Endometrium (tissue), 2 donors: ENCODE measurements at regions not wholly inside any gene's neighbourhood (a gene's known extent, or its start where the extent isn't known, plus 50 kb on each side); places are given as distances from the start of the nearest gene placed in this dataset.
"Not testable (repeated sequence)": the region's sequence is repeated elsewhere in the genome, so short reads cannot be mapped to it uniquely, and the experiment has no call there.

Experiments
- FAIRE-seq: peaks from 2 replicates; lab custom pipeline; 2012; peaks lifted over from hg19 to GRCh38; lab: Jason Lieb, UNC
- donor health status: control.
- donor health status: control.

DNA sequence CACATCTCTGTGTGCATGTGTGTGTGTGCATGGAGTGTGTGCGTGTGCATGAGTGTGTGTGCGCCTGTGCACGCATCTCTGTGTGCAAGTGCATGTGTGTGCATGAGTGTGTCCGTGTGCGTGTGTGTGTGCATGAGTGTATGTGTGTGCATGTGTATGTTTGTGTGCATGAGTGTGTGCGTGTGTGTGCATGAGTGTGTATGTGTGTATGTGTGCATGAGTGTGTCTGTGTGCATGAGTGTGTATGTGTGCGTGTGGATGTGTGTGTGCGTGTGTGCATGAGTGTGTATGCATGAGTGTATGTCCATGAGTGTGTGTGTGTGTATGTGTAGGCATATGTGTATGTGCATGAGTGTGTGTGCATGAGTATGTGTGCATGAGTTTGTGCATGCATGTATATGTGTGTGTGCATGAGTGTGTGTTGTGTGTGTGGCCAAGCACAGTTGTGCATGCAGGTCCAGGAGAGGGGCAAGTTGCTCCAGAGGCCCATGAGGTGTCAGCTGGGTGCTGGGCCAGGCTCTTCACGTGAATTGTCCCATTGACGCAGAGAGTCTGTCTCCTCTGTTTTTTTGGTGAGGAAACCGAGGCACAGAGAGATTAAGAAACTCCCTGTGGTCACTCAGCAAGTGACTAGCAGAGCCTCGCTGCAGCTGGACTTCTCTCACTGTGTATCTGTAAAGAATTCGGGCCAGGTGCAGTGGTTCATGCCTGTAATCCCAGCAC lies 75.5 kb downstream of the ASB1 start:
- no peak for FAIRE-seq

DNA sequence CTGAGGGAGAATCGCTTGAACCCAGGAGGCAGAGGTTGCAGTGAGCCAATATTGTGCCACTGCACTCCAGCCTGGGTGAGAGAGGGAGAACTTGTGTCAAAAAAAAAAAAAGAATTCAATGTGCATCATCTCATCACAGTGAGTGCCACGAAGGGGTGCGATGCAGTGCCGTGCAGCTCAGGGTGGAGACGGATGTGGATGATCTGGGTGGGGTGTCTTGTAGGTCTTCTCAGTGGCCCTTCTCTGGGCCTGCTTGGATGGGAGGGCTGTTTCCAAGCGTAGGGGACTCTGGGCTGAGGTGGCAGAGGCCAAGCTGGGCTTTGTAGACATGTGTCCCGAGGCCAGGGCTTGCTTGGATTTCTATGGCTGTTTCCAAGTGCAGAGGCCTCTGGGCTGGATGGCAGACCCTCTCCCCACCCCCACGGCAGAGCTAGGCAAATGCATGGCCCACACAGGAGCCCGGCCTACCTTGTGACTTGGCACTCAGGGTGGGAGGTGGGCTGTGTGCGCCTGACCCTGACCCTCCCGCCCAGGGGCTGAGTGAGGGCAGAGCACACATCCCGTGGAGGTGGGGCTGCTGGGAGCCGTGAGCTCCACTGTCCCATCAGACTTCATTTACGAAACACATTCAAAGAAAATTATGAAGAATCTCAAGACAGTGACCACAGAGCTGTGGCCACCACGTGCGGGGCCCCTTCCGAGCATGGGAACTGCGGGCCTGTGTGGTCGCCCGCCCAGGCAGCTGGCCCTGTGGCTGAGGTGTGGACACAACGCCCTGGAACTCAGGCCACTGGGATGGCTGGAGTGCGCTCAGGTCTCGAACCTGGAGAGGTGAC lies 76.4 kb downstream of the ASB1 start:
- no peak for FAIRE-seq

DNA sequence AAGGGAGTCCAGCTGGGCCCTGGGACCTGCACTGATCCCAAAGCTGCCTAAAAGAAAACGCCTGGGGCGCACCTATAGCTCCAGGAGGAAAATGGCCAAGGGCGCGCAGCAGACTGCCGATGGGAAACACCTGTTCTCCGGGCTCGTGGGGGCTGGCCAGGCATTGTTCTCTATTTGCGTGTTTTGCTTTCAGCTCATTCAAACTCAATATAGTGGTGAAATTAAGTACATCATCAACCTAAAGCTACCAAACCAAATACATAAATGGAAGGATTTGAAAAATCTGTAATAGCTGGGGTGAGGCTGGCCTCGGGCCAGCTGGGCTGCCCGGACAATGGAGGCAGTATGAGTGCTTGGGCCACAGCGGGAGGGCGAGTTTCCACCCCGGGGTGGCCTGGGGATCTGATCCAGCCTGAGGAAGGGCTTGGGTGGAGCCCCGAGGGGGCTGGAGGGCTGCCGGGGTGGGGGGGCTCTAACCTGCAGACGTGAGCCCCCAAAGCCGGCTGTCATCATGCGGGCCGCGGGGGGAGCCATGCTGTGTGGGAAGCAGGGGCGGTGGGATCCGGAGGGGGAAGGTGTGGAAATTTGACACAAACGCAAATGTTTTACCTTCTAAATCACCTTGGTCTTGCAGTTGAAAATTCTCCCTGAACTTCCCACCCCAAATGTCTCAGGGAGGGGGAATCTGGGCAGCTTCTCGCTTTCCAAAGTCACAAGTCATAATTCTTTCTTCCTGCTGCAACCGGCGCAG lies 77.6 kb downstream of the ASB1 start:
- no peak for FAIRE-seq

DNA sequence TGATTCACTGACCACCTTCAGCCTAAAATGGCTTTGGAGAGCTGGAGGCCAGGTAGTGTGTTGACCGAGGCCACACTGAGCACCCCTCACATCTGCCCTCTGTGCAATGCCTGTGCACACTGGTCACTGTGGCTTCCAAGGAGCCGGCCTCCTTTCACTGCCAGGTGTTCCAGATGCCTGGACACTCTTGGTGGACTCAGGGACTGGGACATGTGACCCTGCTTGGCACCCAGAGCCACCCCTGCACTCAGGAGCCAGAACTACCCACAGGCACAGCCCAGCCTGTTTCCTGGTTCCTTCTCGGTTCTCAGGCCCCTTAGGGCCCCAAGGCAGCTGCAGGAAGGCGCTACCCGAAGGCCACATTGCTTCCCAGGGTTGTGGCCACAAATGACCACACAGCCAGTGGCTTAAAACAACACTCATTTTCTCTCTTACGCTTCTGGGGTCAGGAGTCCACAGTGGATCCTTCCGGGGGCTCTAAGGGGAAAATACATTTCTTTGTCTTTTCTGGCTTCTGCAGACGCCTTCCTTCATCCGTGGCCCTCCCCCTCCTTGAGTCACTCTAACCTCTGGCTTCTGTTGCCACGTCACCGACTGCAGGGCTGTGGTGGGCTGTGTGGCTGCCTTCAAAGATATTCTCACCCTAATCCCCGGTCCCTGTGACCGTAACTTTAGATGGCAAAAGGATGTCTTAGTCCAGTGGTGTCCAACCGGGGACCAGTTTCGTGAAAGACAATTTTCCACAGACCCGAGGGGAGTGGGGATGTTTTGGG lies 78.6 kb downstream of the ASB1 start:
- FAIRE-seq: no peak

DNA sequence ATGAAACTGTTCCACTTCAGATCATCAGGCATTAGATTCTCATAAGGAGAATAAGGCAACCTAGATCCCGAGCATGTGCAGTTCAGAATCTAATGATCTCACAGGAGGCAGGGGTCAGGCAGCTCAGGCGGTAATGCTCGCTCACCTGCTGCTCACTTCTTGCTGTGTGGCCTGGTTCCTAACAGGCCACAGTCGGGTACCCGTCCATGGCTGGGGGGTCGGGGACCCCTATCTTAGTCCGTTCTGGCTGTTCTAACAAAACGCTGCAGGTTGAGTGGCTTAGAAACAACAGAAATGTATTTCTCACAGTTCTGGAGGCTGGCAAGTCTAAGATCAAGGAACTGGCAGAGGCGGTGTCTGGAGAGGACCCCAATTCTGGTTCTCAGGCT lies 79.2 kb downstream of the ASB1 start:
- FAIRE-seq: no peak

DNA sequence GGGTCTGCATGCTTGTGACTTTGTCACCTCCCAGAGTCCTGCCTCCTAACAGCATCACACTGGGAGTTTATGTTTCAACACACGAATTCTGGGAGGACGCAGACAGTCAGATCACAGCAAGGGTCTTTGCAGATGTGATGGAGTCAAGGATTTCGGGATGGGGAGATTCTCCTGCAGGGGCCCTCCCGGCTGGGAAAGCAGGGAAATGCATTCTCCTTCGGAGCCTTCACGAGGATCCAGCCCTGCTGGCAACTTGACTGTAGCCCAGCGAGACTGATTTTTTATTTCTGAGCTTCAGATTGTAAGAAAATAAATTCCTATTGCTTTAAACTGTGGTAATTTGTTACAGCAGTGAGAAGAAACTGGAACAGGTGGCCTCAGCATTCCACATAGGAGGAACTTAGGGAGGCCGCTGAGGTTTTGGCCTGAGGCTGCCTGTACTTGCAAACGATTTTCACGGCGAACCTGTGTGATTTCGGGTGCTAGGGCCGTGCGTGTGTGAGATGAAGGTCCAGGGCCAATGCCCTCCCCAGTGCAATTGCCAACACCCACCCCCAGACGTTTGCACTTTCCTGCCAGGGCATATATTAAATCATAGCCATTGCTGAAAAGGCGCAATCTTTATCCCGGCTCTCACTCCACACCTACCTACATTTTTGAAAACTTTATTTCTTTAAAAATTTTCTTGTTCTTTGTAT lies 79.8 kb downstream of the ASB1 start:
- FAIRE-seq: no peak

DNA sequence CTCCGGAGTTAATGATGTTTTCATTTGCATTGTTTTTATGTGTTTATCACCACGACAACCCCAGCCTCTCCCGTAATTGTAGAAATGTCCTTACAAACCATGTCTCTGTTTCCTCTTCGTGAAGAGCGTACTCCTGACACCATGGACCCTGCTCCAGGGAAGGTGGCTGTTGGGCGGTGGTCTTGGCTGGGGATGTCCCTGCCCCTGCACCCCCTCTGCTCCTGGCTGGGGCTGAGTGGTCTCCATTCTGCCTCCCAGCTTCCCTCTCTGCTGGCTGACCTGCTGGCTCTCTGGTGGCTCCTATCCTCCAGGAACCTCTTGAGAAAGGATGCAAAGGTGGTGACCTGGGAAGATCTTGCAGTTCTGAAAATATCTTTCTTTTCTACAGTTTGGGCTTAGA lies 81.1 kb downstream of the ASB1 start:
- FAIRE-seq: no peak

DNA sequence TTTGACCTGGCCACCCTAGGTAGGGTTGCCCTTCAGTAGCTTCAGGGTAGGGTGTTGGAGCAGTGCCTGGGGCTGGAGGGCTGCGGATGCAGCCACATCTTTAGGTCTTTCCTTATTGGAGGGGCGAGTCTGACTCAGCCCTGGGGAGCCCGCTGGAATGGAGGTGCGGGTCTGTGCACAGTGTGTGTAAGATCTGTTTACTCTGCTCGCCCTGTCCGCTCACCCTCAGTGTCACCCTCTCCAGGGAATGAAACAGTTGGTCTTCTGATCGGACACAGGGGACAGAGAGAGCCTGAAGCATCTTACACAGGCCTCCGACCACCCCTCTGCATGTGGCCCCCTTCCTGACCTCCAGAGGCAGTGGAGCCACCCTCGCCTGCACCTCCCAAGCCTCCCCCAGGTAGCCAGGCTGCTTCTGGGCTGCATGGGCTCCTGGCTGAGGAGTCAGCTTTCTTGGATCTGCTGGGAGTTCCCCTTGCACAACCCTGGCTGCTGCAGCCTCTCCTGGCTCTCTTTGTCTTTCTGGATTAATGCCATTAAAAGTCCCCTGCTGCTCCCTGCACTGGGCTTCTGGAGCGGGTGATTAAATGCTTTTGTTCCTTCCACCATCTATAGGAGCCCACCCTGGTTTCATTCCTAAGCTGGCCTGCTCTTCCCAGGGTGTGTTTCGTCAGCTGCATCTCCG lies 82.6 kb downstream of the ASB1 start:
- no peak for FAIRE-seq

DNA sequence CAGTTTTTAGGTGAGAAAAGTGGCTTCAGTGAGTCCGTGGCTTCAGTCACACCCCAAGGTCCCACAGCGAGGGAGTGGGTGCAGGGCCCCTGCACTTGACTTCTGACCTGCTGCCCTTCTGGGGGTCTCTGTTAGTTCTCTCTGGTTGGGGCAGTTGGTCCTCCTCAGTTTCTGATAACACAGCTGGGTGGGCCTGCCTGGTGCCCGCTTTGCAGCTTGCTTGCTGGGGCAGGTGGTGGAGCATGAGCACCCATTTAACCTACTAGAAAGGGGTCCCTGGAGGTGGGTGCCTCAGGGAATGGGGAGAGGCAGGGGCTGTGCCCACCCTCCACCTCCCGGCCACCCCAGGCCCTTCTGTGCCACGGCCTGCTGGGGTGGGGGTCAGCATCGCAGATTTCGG lies 83.2 kb downstream of the ASB1 start:
- no peak for FAIRE-seq

DNA sequence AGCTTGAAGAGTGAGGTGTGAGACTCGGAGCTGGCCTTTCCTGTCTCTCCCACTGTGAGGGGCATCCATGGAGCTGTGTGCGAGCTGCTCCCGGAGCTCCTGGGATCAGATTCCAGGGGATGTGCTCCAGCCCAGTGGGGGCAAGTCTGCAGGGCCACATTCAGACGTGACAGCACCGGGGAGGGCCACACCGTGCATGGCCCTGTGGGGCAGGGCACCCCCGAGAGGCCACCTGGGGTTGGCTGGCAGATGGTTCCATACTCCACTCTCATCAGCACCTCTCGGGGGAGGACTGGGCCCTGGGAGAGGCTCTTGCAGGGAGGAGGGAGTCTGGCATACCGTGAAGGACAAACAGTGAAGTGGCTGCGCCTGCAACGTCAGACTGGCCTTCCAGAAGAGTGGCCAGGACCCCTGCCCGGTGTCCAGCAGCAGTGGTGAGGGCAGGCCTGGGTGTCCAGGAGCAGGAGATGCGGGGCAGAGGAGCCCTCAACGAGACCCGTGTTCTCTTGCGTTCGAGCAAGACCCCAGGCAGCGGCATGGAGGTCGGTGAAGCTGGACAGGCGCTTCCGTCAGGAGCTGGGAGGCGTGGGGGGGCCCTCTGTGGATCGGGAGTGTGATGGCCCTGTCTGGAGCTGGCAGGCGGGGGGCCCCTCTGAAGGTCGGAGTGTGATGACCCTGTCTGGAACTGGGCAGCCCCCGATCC lies 84.3 kb downstream of the ASB1 start:
- no peak for FAIRE-seq

DNA sequence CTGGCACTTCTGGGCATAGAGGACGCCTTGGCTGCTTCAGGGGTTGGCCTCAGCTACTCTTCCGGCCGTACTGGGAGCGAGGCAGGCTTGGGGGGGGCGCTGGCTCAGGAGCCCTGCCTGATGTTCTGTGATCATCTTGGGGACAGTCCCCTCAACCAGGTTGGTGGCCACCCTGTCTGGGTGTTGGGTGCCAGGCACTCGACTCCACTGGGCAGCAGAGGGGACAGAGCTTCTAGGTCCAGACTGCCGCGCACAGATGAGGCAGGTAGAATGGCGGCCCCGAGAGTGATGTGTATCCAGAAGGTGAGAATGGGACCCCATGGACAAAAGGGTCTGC lies 84.9 kb downstream of the ASB1 start:
- FAIRE-seq: no peak

DNA sequence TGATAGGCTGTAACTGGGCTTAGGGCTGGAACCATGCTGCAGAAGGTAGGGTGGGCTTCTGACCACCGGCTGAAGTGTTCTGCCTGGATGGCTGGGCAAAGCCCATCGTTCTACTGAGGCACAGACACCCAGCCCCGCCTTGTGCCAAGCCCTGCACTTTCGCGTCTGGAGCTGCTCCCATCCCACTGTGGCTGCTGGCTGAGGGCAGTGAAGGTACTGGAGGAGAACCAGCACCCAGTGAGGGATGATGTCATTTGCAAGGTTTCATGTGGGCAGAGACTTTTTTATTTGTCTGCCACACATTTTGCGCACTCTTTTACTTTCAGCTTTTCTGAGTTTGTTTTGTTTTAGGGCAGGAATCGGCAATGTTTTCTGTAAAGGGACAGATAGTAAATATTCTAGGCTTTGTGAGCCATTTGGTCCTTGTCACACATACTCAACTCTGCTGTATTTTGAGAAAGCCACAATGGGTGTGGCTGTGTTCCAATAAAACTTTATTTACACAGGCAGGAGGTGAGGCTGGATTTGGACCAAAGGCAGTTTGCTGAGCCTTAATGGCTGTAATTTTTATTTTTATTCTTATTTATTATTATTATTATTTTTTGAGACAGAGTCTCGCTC lies 85.6 kb downstream of the ASB1 start:
- no peak for FAIRE-seq

DNA sequence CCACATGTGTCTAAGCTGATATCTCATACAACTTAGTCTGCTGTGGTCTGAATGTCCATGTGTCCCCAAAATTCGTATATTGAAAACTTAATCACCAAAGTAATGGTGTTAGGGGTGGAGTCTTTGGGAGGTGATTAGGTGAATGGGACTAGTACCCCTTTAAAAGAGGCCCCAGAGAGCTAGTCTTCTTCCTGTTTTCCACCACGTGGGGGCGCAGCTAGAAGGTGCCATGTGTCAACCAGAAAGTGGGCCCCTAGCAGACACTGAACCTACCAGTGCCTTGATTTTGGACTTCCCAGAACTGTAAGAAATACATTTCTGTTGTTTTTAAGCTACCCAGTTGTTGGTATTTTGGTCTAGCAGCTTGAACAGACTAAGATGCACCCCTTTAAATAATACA lies 86.6 kb downstream of the ASB1 start:
- FAIRE-seq: no peak

DNA sequence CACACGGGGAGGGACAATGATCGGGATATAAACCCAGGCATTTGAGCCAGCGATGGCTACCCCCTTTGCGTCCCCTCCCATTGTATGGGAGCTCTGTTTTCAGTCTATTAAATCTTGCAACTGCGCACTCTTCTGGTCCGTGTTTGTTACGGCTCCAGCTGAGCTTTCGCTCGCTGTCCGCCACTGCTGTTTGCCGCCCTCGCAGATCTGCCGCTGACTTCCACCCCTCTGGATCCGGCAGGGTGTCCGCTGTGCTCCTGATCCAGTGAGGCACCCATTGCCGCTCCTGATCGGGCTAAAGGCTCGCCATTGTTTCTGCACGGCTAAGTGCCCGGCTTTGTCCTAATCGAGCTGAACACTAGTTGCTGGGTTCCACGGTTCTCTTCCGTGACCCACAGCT lies 87.3 kb downstream of the ASB1 start:
- FAIRE-seq: not testable (repeated sequence)

DNA sequence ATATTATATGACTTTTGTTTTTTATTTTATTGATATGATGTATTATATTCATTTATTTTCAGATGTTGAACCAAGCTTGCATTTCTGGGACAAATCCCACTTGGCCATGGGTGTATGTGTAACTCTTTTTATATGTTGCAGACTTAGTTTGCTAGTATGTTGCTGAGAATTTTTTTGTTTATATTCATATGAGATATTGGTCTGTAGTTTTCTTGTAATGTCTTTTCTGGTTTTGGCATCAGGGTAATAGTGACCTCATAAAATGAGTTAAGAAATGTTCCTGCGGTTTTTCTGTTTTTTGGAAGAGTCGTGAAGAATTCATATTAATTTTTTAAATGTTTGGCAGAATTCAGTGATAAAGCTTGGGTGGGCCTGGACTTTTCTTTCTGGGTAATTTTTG lies 88.7 kb downstream of the ASB1 start:
- peak; percentile 73 for FAIRE-seq

DNA sequence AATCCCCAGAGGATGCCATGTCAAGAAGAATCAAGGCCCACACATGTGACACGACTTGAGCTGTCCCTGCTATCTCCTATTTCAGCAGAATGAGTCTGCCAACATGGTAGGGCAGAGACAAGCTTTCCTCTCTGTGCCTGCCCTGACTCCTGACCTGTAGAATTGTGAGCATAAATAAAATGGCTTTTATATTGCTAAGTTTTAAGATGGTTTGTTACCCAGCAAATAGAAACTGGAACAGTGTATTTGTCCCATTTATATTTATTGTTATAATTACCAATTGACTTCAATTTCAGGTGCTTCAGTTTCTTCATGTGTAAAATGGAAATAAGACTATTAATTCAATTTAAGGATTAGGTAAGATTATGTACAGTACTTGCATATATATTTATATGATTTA lies 90.5 kb downstream of the ASB1 start:
- FAIRE-seq: no peak

DNA sequence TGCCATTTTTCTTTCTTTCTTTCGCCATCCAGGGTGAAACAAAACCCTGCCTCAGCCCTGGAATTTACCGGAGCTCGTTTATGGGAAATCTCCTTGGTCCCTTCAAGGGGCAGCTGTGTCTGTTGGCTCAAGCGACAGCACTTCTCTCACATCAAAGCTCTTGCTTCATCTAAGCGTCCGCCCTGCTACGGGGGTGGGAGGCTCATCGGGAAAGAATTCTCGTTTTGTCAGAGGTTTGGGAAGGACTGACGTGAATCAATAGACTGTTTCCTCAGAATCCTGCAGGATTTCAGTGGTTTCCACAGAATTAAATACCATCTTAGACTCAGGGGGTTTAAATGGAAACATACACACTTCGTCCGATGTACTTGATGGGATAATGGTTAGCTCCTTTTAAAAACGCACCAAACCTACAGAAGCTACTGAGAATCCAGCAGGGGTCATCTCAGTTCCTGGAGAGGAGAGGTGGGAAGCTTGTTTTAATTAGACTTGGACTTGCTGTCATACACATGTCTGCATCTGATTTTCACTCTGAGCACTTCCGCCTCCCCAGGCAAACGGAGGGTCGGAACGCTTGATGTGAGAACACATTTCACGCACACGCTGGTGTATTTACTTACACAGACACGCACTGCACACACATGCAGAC lies 91.6 kb downstream of the ASB1 start:
- no peak for FAIRE-seq

DNA sequence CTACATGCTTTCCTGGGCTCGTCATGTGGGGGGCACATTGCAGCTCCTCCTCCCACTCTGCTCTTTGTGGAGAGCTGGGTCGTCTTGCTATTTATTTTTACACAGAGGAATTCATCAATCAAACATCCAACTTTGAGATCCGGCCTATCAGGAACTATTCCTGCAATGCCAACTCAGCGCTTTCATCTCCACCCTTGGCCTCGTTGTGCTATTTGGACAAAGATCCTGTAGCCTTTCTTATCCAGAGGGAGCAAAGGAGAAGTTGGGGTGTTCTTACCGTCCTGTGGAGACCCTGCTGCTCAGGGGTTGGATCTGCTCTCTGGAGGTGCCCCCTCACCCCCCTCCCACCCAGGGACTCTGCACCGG lies 92.1 kb downstream of the ASB1 start:
- no peak for FAIRE-seq

DNA sequence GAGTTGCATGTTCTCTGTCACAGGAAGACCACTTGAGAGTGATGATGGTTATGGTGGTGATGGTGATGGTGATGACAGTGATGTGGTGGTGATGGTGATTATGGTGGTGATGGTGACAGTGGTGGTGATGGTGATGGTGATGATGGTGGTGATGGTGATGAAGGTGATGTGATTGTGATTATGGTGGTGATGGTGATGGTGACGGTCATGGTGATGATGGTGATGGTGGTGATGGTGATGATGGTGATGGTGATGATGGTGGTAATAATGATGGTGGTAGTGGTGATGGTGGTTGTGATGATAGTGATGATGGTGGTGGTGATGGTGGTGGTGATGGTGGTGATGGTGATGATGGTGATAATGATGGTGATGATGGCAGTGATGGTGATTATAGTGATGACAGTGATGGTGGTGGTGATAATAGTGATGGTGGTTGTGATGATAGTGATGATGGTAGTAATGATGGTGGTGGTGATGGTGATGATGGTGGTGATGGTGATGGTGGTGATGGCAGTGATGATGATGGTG lies 93.7 kb downstream of the ASB1 start:
- FAIRE-seq: no peak
